Adrenal gland (tissue), 9 donors: ENCODE measurements at regions not wholly inside any gene's neighbourhood (a gene's known extent, or its start where the extent isn't known, plus 50 kb on each side); places are given as distances from the start of the nearest gene placed in this dataset.

Experiments used
- DNase-seq, 7 donors: peaks; one replicate each; pipeline ENCODE4 v3.0.0-alpha.2; 2019 to 2020
- H3K27ac ChIP-seq, 5 donors: fragments of 200-600 bp; sonication (generic) in 4 of 5; 1 replicate in 3 of 5; 2 replicates in 2 of 5; pipeline versions ENCODE4 v1.5.1 to v1.8.0; 2016 to 2020; ENCODE audit warnings: mild to moderate bottlenecking in 1 of 5
- H3K27me3 ChIP-seq: fragments of 200-600 bp; 2 replicates; pipeline ENCODE4 v1.8.0; 2021
- H3K36me3 ChIP-seq, 2 donors: fragments of 200-600 bp; replicated peaks in 1 of 2; 1 replicate in 1 of 2; 2 replicates in 1 of 2; pipeline versions ENCODE4 v1.5.1 to v1.8.0; 2018 to 2022
- H3K4me1 ChIP-seq, 2 donors: fragments of 200-600 bp; replicated peaks in 1 of 2; 1 replicate in 1 of 2; 2 replicates in 1 of 2; pipeline versions ENCODE4 v1.5.1 to v1.8.0; 2018 to 2021
- H3K4me3 ChIP-seq, 4 donors: fragments of 200-600 bp; sonication (generic) in 3 of 4; one replicate each; pipeline ENCODE4 v1.5.1; 2016 to 2018
- H3K9me3 ChIP-seq, 3 donors: fragments of 200-600 bp; sonication (generic) in 1 of 3; replicated peaks in 1 of 3; 1 replicate in 2 of 3; 2 replicates in 1 of 3; pipeline versions ENCODE4 v1.5.1 to v1.8.0; 2016 to 2021
- POLR2A ChIP-seq, 2 donors: fragments of 450-650 bp; IDR thresholded peaks; one replicate each; pipeline ENCODE4 v1.6.1; 2017; ENCODE audit warnings: antibody characterized with exemption in 2 of 2, mild to moderate bottlenecking in 2 of 2, moderate library complexity in 1 of 2
- whole genome bisulfite sequencing, 4 donors: extraction: QIAGEN DNeasy Blood & Tissue Kit in 2 of 4; methylation state at CpG; one replicate each; pipeline versions ENCODE4 v1.1.5 to v1.1.7; 2013 to 2017; 5-methylcytosine and 5-hydroxymethylcytosine counted together
- intact Hi-C, 2 donors: fragments of 100-400 bp; cut with DNase I; formaldehyde crosslinking; loops; one replicate each; pipeline versions ENCODE4 v1.14.1 to v1.15.0; 2022 to 2023
- TF ChIP-seq, protein P1 (sequence below), 6 experiments: fragments of 450-650 bp in 4 of 6; fragments of 200-600 bp in 2 of 6; sonication (generic) in 1 of 6; IDR thresholded peaks; 1 replicate in 5 of 6; 2 replicates in 1 of 6; pipeline versions ENCODE4 v1.5.1 to v1.8.0; 2016 to 2021; ENCODE audit warnings: antibody characterized with exemption in 6 of 6, mild to moderate bottlenecking in 2 of 6, moderate library complexity in 1 of 6
- donor health status: healthy with polysubstance abuse.
- donor health status: Bipolar disorder and iron deficiency.
- donor health status: DM: yes; HTN: yes; CAD: no.
- donor health status: DM: no; HTN: no; CAD: no.
- donor health status: DM: no; HTN: no; CAD: no.

DNA sequence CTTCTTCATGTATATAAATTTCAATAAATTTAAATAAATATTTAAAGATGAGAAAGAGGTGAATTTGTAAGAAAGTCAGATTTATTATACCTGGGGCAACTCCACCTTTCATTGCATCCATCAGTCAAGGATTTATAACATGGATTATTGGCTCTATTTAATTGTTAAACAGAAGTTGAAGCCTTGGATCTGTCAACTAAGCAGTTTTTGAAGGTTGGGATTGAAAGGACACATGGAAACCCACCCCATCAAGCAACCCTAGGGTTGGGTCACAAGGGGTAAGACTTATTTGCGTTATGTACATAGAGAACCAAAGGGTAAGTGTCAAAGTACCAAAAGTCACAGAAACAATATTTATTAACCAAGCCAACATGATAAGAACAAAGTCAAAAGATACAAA is 342.5 kb downstream of the ELAVL2 start:
- intact Hi-C loops, result no loop called here
- TF ChIP-seq POLR2A (IDR thresholded peaks at IDR 0.05), result no peak
- TF ChIP-seq, protein P1, sequence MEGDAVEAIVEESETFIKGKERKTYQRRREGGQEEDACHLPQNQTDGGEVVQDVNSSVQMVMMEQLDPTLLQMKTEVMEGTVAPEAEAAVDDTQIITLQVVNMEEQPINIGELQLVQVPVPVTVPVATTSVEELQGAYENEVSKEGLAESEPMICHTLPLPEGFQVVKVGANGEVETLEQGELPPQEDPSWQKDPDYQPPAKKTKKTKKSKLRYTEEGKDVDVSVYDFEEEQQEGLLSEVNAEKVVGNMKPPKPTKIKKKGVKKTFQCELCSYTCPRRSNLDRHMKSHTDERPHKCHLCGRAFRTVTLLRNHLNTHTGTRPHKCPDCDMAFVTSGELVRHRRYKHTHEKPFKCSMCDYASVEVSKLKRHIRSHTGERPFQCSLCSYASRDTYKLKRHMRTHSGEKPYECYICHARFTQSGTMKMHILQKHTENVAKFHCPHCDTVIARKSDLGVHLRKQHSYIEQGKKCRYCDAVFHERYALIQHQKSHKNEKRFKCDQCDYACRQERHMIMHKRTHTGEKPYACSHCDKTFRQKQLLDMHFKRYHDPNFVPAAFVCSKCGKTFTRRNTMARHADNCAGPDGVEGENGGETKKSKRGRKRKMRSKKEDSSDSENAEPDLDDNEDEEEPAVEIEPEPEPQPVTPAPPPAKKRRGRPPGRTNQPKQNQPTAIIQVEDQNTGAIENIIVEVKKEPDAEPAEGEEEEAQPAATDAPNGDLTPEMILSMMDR (IDR thresholded peaks at IDR 0.05), result no peak
- Histone ChIP-seq H3K9me3 (no peaks in the 10 kb centered on the region), H3K4me3 (no peak overlapping the region), H3K27me3 (no peaks in the 10 kb centered on the region), H3K4me1 (no peaks in the 10 kb centered on the region), H3K27ac (no peak overlapping the region), H3K36me3 (no peaks in the 10 kb centered on the region)
- DNase-seq, result no peak
- WGBS, 4 donors, result 73 to 76% (median 75%) methylated on average over 1 of the region's 1 CpG

- no peaks in the 10 kb centered on the region for H3K27me3 ChIP-seq
- H3K27ac ChIP-seq, result no peak overlapping the region
- H3K4me3 ChIP-seq, result no peak overlapping the region
- no peaks in the 10 kb centered on the region for H3K9me3 ChIP-seq
- peak in 4 of 7 donors; percentile 13 to 23 (median 20) for DNase-seq
- intact Hi-C loops, result loop anchor here in 1 of 2 donors (5.0 kb wide), 1 partner anchor 370 kb away; no protein-coding TSS in a partner anchor
- H3K4me1 ChIP-seq, result no peaks in the 10 kb centered on the region
- WGBS, 4 donors, result 24 to 25% (median 25%) methylated on average over 5 of the region's 5 CpGs
- no peak for TF ChIP-seq POLR2A (IDR thresholded peaks at IDR 0.05)
- TF ChIP-seq, protein P1 (IDR thresholded peaks at IDR 0.05), result peak; percentile 41 to 62 (median 53)
- H3K36me3 ChIP-seq, result no peaks in the 10 kb centered on the region
These were observed 333.7 kb downstream of the ELAVL2 start for GRCh38 chr9:23492126-23493002.

DNA sequence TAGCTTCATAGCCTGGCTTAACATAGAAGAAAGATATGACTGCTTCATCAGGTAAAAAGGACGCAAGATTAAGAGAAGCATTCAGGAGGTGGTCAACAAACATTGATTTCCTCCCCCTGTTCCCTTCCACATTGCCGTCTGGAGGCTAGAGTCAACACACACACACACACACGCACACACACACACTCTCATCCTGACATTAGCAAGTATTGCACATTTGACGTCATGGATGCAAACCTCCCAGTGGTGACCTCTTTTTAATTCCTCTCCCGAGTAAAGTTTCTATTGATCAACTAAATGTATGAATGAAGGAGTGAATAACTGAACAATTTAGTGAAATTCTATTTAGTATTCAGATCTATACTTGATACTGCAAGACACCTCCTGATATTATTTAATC is 332.8 kb downstream of the ELAVL2 start:
- Histone ChIP-seq H3K9me3 (no peaks in the 10 kb centered on the region), H3K36me3 (no peaks in the 10 kb centered on the region), H3K27ac (no peak overlapping the region), H3K27me3 (no peaks in the 10 kb centered on the region), H3K4me3 (no peak overlapping the region), H3K4me1 (no peaks in the 10 kb centered on the region)
- no peak for TF ChIP-seq POLR2A (IDR thresholded peaks at IDR 0.05)
- TF ChIP-seq, protein P1 (IDR thresholded peaks at IDR 0.05), result no peak
- DNase-seq, result no peak
- intact Hi-C loops, result loop anchor here in 1 of 2 donors (5.0 kb wide), 1 partner anchor 371 kb away; no protein-coding TSS in a partner anchor
- WGBS, 4 donors, result 68 to 77% (median 74%) methylated on average over 5 of the region's 5 CpGs

DNA sequence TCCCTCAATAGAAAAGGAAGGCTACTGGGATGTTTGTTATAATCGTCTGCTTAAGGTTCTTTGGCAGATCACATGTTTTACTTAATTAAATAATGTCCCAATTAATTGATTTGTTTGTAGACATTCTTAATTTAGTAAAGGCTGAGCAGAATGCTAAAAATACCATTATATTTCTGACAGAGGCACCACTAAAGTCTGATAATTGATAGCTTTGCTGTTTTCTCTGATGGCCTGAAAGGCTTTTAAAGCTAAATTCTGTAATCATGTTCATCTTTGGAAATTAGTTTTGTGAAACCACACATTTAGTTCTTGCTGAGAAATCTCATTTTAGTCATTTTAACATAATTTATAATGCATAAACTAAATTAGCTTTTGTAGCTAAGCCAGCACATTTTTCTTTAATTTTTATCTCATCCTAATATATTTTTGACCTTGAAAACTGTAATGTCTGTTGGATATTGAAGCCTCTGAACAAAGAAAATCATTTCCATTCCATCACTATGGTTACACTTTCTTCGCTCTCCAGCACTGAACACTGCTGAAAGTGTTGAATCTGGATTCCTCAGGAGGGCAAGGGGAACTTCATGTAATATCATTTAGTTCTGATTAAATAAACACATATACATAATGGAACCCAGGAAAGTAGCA is 329.4 kb downstream of the ELAVL2 start:
- no peaks in the 10 kb centered on the region for H3K9me3 ChIP-seq
- H3K4me3 ChIP-seq, result no peak overlapping the region
- H3K36me3 ChIP-seq, result no peaks in the 10 kb centered on the region
- H3K27me3 ChIP-seq, result no peaks in the 10 kb centered on the region
- no peak overlapping the region for H3K27ac ChIP-seq
- WGBS, 4 donors, result 69 to 76% (median 71%) methylated on average over 2 of the region's 2 CpGs
- H3K4me1 ChIP-seq, result no peaks in the 10 kb centered on the region
- no peak for TF ChIP-seq POLR2A (IDR thresholded peaks at IDR 0.05)
- TF ChIP-seq, protein P1 (IDR thresholded peaks at IDR 0.05), result no peak
- intact Hi-C loops, result no loop called here
- no peak for DNase-seq
